Pancreas (tissue), 10 donors: ENCODE measurements at regions not wholly inside any gene's neighbourhood (a gene's known extent, or its start where the extent isn't known, plus 50 kb on each side); places are given as distances from the start of the nearest gene placed in this dataset.
A peak's percentile ranks its signal among the peaks of the same experiment; 100 is the strongest.

Source experiments
- ATAC-seq, 4 donors: fragments of 200-7000 bp; cut with Tn5 transposase; one replicate each; pipeline versions ENCODE4 v1.8.0 to v1.9.1; 2020; ENCODE audit warnings: mild to moderate bottlenecking in 4 of 4, moderate library complexity in 4 of 4
- DNase-seq, 6 donors: peaks; one replicate each; pipeline ENCODE4 v3.0.0-alpha.2; 2020
- FAIRE-seq: peaks from 2 replicates; lab custom pipeline; 2012; peaks lifted over from hg19 to GRCh38; lab: Jason Lieb, UNC
- H3K27ac ChIP-seq, 4 donors: fragments of 200-600 bp; sonication (generic); 1 replicate in 3 of 4; 2 replicates in 1 of 4; pipeline versions ENCODE4 v1.5.0 to v1.8.0; 2020
- H3K27me3 ChIP-seq, 4 donors: fragments of 200-600 bp; one replicate each; pipeline ENCODE4 v1.8.0; 2021
- H3K36me3 ChIP-seq, 3 donors: fragments of 200-600 bp; sonication (generic) in 1 of 3; one replicate each; pipeline versions ENCODE4 v1.5.0 to v1.8.0; 2020 to 2021
- H3K4me1 ChIP-seq, 3 donors: fragments of 200-600 bp; one replicate each; pipeline ENCODE4 v1.8.0; 2021
- H3K4me3 ChIP-seq, 4 donors: fragments of 200-600 bp; sonication (generic) in 2 of 4; one replicate each; pipeline versions ENCODE4 v1.5.0 to v1.8.0; 2020 to 2021
- H3K9me3 ChIP-seq, 4 donors: fragments of 200-600 bp; one replicate each; pipeline ENCODE4 v1.8.0; 2021
- CTCF ChIP-seq, 4 donors: fragments of 200-600 bp; sonication (generic) in 3 of 4; IDR thresholded peaks; one replicate each; pipeline versions ENCODE4 v1.5.0 to v1.8.0; 2021; ENCODE audit warnings: antibody characterized with exemption in 4 of 4
- WGBS, 2 donors: extraction: QIAGEN DNeasy Blood & Tissue Kit; methylation state at CpG; one replicate each; pipeline ENCODE4 v1.1.7; 2013; 5-methylcytosine and 5-hydroxymethylcytosine counted together
- intact Hi-C, 3 donors: fragments of 100-400 bp; cut with DNase I; formaldehyde crosslinking; loops; one replicate each; pipeline versions ENCODE4 v1.11.1 to v1.14.2; 2022
- donor health status: healthy with polysubstance abuse.
- donor health status: DM: no; HTN: no; CAD: no; lungs with moderate emphysema.
- donor health status: DM: no; HTN: no; CAD: no.
- donor health status: control.
- donor health status: control.
- donor health status: Bipolar disorder and iron deficiency.
- donor health status: DM: yes; HTN: yes; CAD: no.
- donor health status: DM: no; HTN: no; CAD: no.
- donor health status: DM: no; HTN: no; CAD: no.
- donor health status: DM: yes; HTN: yes; CAD: no.

GRCh38 chr11:106224172-106224571, 146.7 kb downstream of the AASDHPPT start:
- no peak overlapping the region for H3K4me3 ChIP-seq
- H3K9me3 ChIP-seq, result no peaks in the 10 kb centered on the region
- H3K36me3 ChIP-seq, result peaks cover 0 to 6% (median 5%) of the 10 kb centered on the region in 3 donors
- 0% methylated on average over 1 of the region's 1 CpG for WGBS, 2 donors
- FAIRE-seq (no peak), DNase-seq (no peak), ATAC-seq (no peak)
- no peaks in the 10 kb centered on the region for H3K4me1 ChIP-seq
- TF ChIP-seq CTCF (IDR thresholded peaks at IDR 0.05), result no peak
- no peak overlapping the region for H3K27ac ChIP-seq
- intact Hi-C loops, result no loop called here
- H3K27me3 ChIP-seq, result no peaks in the 10 kb centered on the region

GRCh38 chr11:106228996-106229395, 151.5 kb downstream of the AASDHPPT start:
- DNase-seq (no peak), FAIRE-seq (no peak), ATAC-seq (no peak)
- H3K27me3 ChIP-seq, result no peaks in the 10 kb centered on the region
- H3K36me3 ChIP-seq, result peaks cover 0 to 6% (median 5%) of the 10 kb centered on the region in 3 donors
- H3K4me3 ChIP-seq, result no peak overlapping the region
- 95 to 98% methylated on average over 1 of the region's 1 CpG for WGBS, 2 donors
- peaks cover 0 to 17% (median 13%) of the 10 kb centered on the region in 3 donors for H3K4me1 ChIP-seq
- intact Hi-C loops, result no loop called here
- H3K9me3 ChIP-seq, result no peaks in the 10 kb centered on the region
- no peak overlapping the region for H3K27ac ChIP-seq
- TF ChIP-seq CTCF (IDR thresholded peaks at IDR 0.05), result no peak

GRCh38 chr11:106231591-106231990, 154.1 kb downstream of the AASDHPPT start:
- 42 to 60% methylated on average over 2 of the region's 2 CpGs for WGBS, 2 donors
- H3K4me3 ChIP-seq, result no peak overlapping the region
- ATAC-seq, result peak in 3 of 4 donors; percentile 75 to 80 (median 76)
- peaks cover 0 to 19% (median 15%) of the 10 kb centered on the region in 3 donors for H3K4me1 ChIP-seq
- intact Hi-C loops, result no loop called here
- H3K27ac ChIP-seq, result no peak overlapping the region
- peak in 1 of 6 donors; percentile 21 for DNase-seq
- TF ChIP-seq CTCF (IDR thresholded peaks at IDR 0.05), result no peak
- H3K36me3 ChIP-seq, result peaks cover 0 to 6% (median under 1%) of the 10 kb centered on the region in 3 donors
- FAIRE-seq, result no peak
- no peaks in the 10 kb centered on the region for H3K27me3 ChIP-seq
- H3K9me3 ChIP-seq, result no peaks in the 10 kb centered on the region

GRCh38 chr11:106233191-106233590, 155.7 kb downstream of the AASDHPPT start:
- ATAC-seq, result no peak
- Histone ChIP-seq H3K36me3 (peaks cover 0 to 6% (median 0%) of the 10 kb centered on the region in 3 donors), H3K4me3 (no peak overlapping the region), H3K4me1 (peaks cover 0 to 21% (median 16%) of the 10 kb centered on the region in 3 donors), H3K27ac (no peak overlapping the region), H3K9me3 (no peaks in the 10 kb centered on the region), H3K27me3 (no peaks in the 10 kb centered on the region)
- intact Hi-C loops, result no loop called here
- no peak for FAIRE-seq
- WGBS, 2 donors, result 95 to 97% methylated on average over 1 of the region's 1 CpG
- TF ChIP-seq CTCF (IDR thresholded peaks at IDR 0.05), result no peak
- no peak for DNase-seq

GRCh38 chr11:106234794-106235193, 157.3 kb downstream of the AASDHPPT start:
- Histone ChIP-seq H3K4me1 (peaks cover 5 to 37% (median 24%) of the 10 kb centered on the region in 3 donors), H3K27me3 (no peaks in the 10 kb centered on the region), H3K4me3 (no peak overlapping the region), H3K36me3 (no peaks in the 10 kb centered on the region), H3K9me3 (no peaks in the 10 kb centered on the region), H3K27ac (no peak overlapping the region)
- 88 to 93% methylated on average over 3 of the region's 3 CpGs for WGBS, 2 donors
- TF ChIP-seq CTCF (IDR thresholded peaks at IDR 0.05), result no peak
- intact Hi-C loops, result no loop called here
- FAIRE-seq (no peak), ATAC-seq (no peak), DNase-seq (no peak)
